ENCODE measurements at regions not wholly inside any gene's neighbourhood (a gene's known extent, or its start where the extent isn't known, plus 50 kb on each side); places are given as distances from the start of the nearest gene placed in this dataset.

GRCh38 chr1:37085393-37085792 lies 51.1 kb upstream of the GRIK3 start:
- no peak for DNase-seq

- no peak for DNase-seq
These were observed 55.4 kb upstream of the GRIK3 start for GRCh38 chr1:37089750-37090149.

- DNase-seq, result no peak
These were observed 56.4 kb upstream of the GRIK3 start for GRCh38 chr1:37090671-37091070.

GRCh38 chr1:37092937-37093336 lies 58.6 kb upstream of the GRIK3 start:
- DNase-seq, result peak in 1 of 2 experiments; percentile 18

GRCh38 chr1:37094302-37094701 lies 60.0 kb upstream of the GRIK3 start:
- DNase-seq, result no peak

- peak in 1 of 2 experiments; percentile 17 for DNase-seq
These were observed 62.2 kb upstream of the GRIK3 start for GRCh38 chr1:37096523-37096922.

DNA sequence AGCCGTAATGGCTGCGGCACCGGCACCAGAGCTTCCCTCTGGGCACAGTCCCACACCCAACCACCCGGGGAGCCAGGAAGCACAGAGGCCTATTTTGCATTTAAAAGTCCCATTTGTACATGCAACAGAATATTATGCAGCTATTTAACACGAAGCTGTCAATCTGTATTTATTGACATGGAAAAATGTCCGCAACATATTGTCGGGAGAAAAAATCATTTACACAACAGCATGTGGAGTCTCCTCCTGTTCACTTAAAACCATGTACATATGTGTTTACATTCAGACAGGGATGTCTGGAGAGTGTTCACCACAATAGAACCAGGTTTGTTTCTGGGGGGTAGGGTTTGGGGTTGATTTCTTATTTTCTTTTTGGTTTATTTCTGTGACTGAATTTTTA lies 63.4 kb upstream of the GRIK3 start:
- no peak for DNase-seq

DNA sequence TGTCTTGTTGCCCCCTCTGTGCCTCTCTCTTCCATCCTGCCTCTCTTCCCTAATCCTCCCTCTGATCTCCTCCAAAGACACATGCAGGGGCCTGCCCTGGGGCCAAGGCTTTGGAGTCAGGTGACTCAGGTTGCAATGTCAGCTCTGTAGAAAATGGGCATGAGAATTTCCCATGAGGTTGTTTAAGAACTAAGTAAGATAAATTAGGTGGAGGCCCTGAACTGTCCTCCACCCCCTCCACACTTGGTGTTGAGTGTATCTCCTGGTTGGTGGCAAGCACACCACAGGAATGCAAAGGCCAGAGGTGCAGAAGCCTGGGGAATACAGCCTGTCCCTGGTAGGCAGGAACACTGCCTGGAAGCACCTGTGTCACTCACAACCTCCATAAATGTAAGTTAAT lies 63.9 kb upstream of the GRIK3 start:
- no peak for DNase-seq

DNA sequence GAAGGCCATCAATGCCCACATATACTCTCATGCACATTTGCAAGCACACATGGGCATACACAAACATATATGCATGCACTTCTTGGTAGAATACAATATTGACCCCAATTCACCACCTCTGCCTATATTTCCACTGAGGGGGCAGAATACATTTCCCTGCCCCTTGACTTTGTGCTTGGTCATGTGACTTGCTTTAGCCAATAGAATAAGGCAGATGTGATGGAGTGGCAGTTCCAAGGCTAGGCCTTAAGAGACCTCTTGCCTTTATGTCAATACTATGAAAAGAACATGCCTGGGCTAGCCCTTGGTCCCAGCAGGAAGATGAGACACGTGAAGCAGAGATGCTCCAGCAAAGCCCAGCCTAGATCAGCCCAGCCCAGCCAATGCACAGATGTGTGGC lies 66.0 kb upstream of the GRIK3 start:
- DNase-seq, result no peak

GRCh38 chr1:37102656-37103382 lies 68.5 kb upstream of the GRIK3 start:
- DNase-seq, result no peak

DNA sequence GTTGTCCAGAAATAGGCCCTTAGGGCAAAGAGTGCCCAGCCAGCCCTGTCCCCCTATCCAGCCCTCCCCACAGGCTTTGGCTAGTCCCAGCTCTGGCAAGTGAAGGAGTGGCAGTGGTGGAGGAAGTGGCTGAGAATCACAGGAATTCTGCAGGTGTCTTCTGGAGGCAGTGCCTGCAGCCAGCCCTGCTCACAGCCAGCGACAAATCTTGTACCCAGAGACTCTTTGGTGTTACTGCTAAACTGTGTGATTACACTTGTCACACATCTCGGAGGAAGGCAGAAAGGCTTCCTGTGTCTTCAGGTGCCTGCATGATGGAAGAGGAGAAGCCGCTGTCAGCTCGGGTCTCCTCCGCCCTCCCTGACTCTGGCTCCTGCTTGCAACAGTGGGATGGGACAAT lies 71.6 kb upstream of the GRIK3 start:
- no peak for DNase-seq

- no peak for DNase-seq
These were observed 73.0 kb upstream of the GRIK3 start for GRCh38 chr1:37107153-37107907.

DNA sequence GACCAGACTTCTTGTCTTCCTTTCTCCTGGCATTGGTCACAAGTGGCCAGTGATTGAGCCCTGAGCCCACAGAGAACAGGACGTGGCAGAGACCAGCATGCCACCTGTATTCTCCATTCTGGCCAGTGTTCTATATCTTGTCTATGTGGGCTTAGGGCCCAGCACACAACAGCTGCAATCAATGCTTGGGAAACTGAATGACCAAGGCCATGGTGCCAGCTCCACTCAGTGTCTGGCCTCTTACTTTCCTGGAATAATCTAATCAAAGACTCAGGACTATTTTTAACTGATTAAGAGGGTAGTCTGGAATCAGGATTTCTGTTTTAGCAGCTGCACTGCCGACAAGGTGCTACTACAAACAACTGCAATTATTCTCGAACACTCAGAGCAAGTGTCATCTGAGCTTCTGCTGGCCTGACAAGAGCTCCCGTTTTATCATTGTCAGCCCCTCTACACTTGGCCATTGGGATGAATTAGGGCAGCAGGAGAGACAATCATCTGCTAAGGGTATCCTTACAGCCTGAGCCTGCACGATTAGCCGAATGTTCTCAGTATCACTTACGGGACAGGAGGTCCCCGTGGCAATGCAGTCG lies 74.4 kb upstream of the GRIK3 start:
- no peak for DNase-seq

DNA sequence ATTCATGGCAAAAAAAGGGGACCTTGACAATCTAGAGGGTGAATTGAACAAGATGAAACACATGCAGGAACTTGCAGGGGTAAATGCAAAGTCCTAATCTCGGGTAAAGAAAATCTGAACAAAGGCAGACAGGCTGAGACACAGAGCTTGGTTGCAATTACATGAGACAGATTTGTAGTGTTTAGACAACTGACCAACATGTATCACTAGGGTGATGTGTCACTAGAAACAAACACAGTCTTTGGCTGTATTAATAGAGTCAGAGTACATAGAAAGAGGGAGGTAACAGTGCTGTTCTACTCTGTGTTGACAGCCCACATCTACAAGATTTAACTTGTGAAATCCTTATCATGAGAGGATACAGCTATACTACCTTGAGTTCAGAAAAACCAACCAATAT lies 78.1 kb upstream of the GRIK3 start:
- DNase-seq, result no peak

DNA sequence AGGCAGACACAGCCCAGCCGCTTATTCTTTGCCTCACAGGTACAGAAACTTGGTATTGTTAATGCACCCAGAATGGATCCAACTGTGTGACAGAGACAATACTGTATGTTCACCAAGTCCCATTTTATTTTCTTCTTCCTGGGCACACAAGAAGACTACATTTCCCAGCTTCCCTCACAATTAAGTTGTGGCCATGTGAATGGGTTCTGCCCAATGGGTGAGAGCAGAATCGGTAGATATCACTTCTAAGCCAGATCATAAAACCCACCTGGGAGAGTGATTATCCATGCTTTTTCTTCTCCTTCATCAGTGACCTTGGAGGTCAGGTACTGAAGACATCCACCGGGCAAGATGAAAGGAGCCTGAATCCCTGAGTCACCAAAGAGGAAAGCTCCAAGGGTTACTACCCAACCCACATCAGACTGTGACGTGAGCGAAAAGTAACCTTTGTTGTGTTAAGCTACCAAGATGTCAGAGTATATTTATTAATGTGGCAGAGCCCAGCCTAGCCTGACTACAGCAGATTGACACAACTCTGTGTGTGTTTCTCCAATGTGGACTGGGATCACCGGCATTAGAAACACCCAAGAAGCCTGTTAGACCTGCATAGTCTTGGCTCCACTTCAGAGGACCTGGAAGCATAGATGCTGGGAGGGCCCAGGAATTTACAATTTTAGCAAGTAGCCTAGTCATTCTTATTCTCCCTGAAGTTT lies 79.1 kb upstream of the GRIK3 start:
- DNase-seq, result no peak

DNA sequence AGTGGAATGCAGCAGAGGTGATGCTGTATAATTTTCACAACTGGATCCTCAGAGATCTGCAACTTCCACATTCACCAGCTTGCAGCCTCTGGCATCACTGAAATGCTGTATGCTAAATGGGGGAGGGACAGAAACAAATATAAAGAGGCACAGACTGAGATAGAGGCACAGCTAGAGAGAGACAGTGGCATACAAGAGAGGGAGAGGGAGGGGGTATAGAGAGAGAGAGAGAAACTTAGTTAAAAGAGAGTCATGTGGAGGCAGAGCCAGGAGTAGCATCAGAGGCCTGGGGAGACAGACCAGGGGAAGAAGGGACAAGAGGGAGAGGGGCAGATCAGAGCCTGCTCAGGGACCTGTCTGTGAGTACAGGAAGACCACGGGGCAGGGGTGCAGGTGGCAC lies 84.5 kb upstream of the GRIK3 start:
- DNase-seq, result no peak

- DNase-seq, result no peak
These were observed 86.0 kb upstream of the GRIK3 start for GRCh38 chr1:37120279-37120678.

- no peak for DNase-seq
These were observed 89.2 kb upstream of the GRIK3 start for GRCh38 chr1:37123276-37124115.

GRCh38 chr1:37124501-37124900 lies 90.2 kb upstream of the GRIK3 start:
- DNase-seq, result no peak

DNA sequence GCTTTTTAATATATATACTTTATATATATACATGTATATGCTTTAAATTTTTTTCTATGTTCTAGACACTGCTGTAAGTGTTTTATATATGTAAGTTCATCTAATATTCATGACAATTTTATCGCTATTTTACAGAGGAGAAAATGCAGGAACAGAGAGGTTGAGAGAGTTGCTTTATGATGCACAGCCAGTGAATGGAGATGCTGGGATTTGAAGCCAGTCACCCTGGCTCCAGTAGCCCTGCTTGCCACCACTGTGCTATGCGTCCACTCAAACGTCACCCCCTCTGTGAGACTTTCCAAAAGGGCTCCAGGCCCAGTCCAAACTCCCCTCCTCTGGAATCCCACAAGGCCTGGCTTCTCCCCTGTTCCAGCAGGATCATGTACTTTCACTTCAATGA lies 91.0 kb upstream of the GRIK3 start:
- no peak for DNase-seq

- DNase-seq, result no peak
These were observed 93.0 kb upstream of the GRIK3 start for GRCh38 chr1:37127254-37127748.

- DNase-seq, result no peak
These were observed 93.8 kb upstream of the GRIK3 start for GRCh38 chr1:37128091-37128490.
